GM18498 (cell line): ENCODE measurements at regions not wholly inside any gene's neighbourhood (a gene's known extent, or its start where the extent isn't known, plus 50 kb on each side); places are given as distances from the start of the nearest gene placed in this dataset.
"Not testable (repeated sequence)": the region's sequence is repeated elsewhere in the genome, so short reads cannot be mapped to it uniquely, and the experiment has no call there.

Source experiments
- ATAC-seq: cut with Tn5 transposase; IDR thresholded peaks from one replicate; pipeline ENCODE4 v1.9.1; 2021; ENCODE audit warnings: mild to moderate bottlenecking, moderate library complexity; ENCODE audit not compliant: unreplicated experiment

DNA sequence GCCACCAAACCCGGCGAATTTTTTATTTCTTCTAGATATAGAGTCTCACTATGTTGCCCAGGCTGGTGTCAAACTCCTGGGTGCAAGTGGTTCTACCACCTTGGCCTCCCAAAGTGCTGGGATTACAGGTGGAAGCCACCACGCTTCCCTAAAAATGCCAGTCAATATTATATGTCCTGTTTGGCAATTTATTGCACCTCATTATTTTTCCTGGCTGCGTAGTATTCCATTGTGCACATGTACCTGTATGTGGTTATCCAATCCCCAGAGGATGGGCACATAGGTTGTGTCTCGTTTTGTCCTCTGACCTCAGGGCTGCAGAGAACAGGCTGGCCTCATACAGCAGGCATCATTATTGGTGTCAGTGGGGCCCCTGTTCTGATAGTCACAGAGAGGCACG is 181.7 kb downstream of the C9orf50 start:
- ATAC-seq, result no peak

DNA sequence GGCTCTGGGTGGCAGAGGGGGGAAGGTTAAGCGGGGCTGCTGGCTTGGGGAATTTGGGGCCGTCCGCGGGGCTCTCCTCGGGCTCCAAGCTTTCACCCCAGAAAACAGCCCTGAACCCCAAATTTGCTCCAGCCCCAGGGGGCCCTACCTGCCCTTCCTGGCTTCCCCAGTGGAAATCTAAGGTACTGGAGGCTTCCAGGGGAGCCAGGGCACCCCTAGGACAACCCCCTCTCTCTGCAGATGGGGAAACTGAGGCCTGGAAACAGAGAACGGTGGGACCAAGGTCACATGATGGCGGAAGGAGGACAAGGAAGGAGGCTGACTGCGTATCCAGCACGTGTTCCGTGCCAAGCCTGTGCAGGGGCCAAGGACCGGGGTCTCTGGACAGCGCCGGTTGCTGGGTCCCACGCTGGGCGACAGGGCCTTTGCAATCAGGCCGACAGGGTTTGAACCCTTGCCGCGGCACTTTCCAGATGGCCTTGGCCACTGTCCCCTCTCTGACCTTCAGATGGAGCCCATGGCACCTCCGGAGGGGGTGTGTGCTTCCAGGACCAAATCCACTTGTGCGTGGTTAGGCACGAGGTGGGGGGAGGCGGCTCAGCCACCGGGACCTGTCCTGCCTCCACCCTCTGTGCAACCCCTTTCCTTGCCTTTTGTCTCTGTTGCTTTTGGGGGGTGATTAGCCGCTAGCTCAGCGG is 183.1 kb downstream of the C9orf50 start:
- ATAC-seq, result no peak

DNA sequence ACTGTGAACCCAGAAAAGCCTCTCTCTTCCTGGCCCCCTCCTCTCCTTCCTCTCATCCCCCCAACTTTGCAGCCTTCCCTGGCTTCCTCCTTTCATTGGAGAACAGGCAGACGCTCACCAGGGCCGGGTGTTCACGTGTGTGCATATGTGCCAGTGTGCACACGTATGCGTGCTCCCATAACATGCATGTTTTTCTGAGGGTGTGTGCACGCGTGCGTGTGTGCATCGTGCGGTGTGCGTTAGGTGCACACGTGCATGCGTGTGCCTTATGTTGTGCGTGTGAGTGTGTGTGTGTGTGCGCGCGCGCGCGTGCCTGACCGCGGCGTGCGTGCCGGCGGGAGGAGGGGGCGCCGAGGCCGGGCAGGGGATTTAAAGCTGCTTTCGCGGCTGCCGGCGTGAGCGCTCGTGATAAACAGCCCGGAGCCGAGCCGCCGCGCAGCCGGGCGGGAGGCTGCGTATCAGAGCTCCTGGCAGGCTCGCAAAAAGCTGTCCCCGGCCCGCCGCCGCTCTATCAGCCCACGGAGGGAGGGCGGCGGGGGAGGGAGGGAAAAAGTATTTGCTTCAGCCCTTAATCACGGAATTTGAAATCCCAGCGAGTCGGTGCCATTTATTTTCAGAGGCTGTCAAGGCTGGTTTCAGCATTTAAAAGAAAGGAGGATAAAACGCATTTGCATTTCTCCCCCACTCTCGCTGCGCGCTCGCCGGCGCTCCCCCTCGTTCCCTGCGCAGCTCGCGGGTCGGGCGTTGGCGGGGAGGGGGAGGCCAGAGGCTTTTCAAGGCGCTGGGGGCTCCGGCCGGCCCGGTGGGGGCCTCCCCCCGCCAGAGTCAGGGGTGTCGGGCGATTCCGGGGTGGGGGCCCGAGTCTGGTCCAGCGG is 183.9 kb downstream of the C9orf50 start:
- no peak for ATAC-seq

DNA sequence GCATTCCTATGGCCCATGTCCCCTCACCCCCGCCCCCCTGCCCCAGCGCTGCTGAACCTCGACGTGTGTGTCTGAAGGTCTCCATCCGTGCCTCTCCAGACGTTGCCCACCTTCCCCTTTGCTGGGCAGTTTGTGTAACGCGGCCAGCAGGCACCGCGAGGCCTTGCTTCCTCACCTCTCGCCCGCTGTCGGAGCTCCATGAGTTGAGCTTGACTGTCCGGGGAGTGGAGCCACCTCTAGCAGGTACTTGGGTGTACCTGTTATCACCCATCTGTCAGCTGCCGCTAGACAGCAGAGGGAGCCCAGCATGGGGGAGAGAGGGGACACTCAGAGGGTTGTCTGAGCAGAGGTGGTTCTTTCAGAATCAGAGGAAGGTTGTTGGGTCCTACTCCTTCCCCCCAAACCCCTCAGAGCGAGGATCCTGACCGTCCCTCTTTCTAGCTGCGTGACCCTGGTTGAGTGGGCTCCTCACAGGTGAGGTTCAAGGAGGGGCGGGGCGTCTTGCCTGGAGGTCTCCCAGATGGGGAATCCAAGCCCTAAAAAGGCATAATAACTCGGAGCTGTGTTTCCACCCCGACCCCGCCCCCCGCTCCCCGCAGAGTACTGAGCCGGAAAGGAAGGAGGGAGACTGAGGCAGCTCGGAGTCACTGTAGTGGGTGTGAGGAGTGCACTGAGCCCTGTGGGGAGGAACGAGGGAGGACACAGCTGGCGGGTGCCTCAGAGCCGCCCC is 184.7 kb downstream of the C9orf50 start:
- no peak for ATAC-seq

DNA sequence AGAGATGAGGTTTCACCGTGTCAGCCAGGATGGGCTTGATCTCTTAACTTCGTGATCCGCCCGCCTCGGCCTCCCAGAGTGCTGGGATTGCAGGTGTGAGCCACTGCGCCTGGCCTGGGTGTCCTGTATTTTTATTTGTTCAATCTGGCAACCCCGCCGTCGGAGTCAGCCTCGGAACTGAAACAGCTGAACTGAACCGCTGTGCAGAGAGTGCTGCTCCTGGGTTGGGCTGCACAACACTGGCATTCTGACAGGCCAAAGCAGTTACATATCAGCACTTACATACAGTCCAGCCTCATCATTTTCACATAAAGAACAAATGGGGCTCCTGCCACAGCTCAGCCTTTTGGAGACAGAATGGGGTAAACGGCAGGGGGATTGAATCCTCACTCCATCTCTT is 185.6 kb downstream of the C9orf50 start:
- ATAC-seq, result no peak

DNA sequence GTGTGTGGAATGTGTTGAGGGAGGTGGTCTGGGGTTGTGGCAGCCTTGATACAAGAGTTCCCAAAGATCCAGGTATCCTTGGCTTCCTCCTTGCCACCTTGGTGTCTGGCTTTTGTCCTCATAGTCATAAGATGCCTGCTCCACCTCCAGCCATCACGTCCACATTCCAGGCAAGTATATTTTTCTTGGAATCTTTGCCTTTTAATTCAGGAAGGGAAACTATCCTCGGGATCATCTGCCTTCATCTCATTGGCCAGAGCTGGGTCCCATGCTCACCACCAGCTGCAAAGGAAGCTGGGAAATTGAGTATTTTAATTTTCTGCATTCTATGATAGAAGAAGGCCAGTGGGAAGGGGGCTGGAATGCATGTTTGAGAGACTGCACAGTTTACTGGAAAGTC is 186.7 kb downstream of the C9orf50 start:
- no peak for ATAC-seq

DNA sequence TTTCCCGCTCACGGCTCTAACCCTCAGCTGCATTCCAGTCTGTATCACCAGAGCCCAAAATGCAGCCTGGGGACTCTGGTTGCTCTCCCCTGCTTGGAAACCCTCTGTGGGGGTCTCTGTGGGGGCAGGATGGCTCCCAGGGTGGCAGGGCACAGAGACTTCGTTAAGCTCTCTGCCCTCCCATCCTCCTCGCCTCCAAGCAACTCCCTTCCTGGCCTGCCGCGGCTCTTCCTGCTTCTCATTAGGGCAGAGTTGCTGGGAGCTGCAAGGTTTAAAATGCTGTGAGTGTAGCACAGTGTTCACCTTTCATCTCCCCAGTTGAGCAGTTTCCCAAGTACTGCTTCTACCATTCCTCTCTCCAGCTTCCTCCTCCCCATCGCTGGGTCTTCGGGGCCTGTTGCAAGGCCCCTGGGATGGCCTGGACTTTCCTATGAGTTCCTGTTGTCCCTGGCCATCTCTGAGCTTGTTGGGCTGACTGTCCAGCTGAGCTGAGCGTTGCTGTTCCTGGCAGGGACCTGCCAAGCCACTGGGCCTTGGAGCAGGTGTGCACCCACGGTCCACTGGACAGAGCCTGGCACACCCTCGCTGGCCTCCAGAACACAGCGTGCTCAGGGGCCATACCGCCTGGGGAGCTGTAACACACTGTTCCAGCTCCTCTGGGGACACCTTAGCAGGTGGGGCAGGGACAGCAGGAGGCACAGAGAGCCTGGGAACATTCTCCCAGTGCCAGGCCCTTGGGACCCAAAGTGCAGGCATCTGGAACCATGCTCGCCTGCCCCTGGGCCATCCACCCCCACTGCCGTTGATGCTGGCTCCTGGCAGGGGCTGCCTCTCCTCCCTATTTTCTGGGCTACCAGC is 188.4 kb downstream of the C9orf50 start:
- ATAC-seq, result no peak

DNA sequence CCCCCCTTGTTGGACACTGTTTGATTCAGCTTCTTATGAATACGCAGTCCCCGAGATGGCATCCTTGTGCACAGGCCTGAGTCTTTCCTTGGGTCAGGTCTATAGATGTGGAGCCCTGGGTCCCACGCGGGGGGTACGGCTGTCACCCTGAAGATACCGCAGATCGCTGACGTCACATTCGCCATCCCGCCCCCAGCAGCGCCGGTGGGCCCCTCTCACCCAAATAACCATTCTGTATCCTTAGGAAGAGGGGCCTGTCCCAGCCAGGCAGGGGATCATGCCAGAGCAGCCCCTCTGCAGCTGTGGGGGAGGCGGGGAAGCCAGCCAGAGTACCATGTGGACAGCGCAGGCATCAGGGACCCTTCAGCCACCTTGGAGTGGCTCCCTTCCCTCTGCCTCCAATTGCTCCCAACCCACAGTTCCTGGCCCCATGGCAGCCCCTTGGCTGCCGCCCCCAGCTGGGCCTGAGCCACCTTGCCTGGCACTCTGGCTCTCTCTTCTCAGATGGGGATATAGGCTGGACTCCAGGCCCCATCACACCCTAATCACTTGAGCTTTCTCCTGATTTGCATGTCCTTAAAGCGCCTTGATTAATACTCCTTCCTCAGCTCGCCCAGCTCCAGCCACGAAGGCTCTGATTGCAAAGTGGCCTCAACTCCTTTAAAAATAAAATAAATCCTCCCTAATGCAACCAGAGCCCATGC is 189.8 kb downstream of the C9orf50 start:
- ATAC-seq, result no peak

DNA sequence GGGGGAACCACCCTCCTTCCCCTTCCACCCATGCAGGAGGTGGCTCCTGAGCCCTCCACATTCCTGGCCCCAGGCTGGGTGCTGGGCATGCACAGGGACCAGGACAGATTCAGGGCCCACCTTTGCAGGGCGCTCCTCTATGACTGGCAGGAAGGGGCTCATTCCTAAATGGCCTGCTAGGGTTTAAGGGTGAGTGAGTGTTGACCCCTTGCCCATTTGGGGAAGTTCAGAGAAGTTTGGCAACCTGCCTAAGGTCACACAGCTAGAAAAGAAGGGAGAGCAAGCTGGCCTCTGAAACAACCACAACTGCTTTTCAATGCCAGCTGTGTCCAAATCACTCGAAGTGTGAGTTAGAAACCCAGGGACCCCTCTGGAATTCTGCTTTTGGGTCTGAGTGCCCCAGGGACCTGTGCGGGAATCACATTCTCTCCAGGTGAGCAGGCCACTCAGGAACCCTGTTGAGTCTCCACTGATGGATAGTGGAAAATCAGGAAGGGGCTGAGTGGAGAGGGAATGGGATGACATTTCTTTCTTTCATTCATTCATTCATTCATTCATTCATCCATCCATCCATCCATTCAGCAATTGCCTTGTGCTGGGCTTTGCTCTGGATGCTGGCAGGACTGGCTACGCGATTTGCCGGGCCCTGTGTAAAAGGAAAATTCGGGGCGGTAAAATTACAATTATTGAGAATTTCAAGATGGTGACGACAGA is 191.9 kb downstream of the C9orf50 start:
- ATAC-seq, result no peak

DNA sequence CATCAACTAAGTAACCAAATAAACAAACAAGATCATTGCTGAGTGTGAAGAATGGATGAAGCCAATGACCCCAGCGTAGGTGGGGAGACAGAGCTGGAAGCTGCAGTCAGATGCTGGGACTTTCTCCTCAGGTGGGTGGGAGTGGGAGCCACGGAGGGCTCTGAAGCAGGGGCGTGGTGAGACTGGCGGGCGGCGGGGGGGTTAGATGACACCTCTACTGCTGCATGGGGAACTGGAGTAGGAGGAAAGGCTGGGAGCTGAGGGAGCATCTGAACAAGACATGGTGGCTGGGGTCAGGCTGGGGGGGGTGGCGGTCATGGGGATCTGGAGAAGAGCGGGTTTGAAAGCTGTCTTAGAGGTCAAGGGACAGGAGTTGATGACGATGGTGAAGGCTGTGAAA is 193.8 kb downstream of the C9orf50 start:
- ATAC-seq, result no peak

DNA sequence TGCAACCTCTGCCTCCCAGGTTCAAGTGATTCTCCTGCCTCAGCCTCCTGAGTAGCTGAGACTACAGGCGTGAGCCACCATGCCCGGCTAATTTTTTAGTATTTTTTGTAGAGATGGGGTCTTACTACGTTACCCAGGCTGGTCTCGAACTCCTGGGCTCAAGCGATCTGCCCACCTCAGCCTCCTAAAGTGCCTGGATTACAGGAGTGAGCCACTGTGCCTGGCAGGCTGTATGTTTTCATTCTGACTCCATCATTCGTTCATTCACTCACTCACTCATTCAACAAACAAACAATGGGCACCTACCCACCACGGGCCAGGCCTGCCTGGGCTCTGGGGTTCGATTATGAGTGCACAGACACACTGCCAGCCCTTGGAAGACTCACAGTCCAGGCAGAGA is 197.1 kb downstream of the C9orf50 start:
- not testable (repeated sequence) for ATAC-seq

DNA sequence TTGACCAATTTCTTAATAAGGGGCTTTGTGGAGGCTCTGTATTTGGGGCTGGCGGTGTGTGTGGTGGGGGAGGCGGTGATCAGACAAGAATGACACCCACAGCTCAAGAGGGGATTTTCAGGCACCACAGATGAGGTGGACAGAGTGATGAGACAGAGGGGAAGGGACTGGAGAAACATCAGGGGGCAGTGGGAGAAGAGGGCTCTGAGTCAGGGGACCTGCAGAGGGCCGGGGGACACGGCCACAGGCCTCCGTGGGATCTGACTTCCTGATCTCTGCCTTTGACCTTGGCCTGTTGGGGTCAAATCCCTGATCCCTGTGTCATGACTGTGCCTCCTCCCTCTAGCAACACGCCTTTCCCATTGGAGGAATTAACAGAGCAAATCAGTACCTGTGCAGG is 197.7 kb downstream of the C9orf50 start:
- ATAC-seq, result no peak

DNA sequence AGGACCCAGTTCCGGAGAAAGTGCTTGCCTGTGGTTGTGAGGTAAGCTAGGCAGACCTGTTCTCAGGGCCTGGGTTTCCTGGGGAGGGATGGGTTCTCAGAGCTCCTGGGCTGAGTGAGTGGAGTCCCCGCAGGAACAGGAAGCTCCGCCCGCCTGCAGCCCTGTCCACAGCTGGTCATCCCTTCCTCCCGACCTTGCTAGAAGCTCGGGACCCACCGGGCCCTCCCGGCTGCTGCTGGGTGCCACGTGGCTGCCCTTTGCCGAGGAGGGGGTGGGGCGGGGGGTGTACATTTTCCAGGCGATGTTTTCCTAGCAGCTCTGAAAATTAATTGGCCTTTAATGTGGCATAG is 198.1 kb downstream of the C9orf50 start:
- ATAC-seq, result no peak

DNA sequence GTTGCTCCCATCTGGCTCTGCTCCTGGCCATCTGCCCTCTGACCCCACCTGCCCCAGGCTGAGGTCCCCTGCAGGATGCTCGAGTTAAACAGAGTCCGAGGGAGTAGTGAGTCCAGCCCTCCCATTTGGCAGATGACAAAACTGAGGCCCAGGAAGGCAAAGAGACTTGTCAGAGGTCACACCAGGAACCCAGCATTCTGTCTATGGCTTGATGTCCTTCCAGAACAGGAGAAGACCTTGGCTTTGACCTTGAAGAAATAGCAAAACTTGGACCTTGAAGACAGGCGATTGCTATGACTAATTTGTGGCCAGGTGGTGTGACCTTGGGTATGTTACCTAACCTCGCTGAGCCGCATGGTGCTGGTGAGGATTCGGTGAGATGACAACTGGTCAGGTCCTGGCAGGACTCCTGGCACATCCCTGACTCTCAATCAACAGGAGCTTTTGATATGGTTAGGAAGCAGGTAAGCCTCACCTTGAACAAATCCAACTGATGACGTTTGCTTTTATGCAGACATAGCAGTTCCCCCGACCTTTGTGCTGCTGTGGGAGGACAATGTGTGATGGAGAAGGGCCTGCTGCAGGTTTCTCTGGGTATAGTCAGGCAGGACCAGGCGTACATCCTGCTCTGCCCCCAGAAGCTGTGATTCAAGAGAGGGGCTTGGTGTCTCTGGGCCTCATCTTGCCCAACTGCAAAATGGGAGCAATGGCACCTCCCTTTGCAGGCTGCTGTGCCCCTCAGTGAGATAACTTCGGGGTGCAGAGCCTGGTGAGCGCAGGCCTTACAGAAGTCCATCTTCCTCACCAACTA is 198.7 kb downstream of the C9orf50 start:
- ATAC-seq, result no peak

DNA sequence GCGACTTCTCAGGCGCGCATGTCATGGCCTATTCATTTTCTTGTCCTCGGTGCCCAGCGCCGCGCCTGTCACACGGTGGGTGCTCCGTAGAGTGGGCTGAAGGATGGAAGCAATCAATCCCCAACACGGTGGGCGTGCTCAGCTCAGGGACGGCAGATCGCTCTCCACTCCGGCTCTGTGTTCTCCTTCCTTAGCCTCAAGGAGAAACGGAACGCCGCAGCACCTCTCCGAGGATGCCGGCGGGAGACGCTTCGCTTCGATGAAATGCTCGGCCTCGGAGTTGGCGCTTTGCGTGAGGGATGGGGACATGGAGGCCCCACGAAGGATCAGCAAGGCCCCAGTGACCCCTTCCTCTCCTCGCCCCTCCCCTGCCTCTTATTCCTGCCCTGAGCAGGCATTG is 199.5 kb downstream of the C9orf50 start:
- ATAC-seq, result no peak

DNA sequence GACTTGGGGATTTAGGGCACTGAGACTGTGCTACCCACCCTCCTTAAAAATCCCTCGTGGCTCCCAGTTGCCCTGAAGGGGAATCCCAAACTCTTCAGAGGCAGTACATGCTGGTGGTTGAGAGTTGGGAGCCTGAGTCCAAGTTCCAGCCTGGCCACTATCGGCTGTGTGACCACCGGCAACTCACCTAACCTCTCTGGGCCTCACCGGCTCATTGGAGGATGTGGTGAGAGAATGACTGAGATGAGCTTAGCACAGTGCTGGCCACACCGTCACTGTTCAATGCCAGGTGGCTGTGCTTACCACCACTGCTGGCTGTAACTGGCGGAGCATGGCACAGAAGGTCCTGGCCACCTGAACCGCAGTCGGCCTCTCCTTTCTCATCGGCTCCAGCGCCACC is 200.2 kb downstream of the C9orf50 start:
- no peak for ATAC-seq

DNA sequence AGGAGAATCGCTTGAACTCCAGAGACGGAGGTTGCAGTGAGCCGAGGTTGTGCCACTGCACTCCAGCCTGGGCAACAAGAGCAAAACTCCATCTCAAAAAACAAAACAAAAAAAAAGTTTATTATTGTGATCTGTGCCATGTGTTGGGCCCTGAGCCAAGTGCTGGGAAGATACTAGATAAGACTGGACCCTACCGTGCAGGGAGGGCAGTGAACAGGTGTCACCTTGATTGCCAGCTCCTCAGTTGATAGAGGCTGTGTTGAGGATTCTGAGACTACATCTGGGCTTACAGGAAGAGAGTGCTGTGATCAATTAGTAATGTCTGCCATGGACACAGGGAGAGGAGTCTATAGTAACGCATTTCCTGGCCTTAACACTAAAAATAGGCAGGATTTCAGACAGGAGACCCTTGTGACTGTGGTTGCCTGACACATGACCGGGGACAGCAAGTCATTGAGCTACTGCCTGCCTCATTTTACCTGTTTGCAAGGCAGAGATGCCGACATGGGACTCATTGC is 201.5 kb downstream of the C9orf50 start:
- no peak for ATAC-seq

DNA sequence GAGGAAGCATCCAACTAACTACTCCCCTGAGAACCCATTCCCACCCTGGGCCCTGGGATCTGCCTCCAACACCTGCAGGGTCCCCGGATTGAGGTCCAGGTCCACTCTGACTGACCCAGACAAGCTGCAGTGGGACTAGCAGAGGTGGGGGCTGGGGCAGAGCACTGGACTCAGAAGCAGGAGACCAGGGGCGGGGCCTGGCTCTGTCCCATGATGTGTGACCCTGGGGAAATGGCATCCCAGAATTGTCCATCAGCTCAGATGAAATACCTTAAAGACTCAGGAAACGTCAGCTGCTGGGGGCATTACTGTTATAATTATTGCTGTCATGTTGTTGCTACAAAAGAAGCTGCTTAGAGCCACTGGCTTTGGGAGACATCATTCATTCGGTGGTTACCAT is 202.4 kb downstream of the C9orf50 start:
- ATAC-seq, result no peak
